ENCODE measurements at regions not wholly inside any gene's neighbourhood (a gene's known extent, or its start where the extent isn't known, plus 50 kb on each side); places are given as distances from the start of the nearest gene placed in this dataset.

- no peak for TF ChIP-seq CTCF (IDR thresholded peaks at IDR 0.05)
- TF ChIP-seq POLR2A (IDR thresholded peaks at IDR 0.05), result no peak
Observed at GRCh38 chr17:57187391-57187790, 68.9 kb upstream of the MSI2 start.
